NCI-H2107 (cell line): ENCODE measurements at regions not wholly inside any gene's neighbourhood (a gene's known extent, or its start where the extent isn't known, plus 50 kb on each side); places are given as distances from the start of the nearest gene placed in this dataset.

Experiments
- DNase-seq: peaks from one replicate; lab custom pipeline; 2025; lab: John Stamatoyannopoulos, UW

- DNase-seq = no peak
Measured at GRCh38 chr4:3831529-3832150, 65.5 kb downstream of the ADRA2C start.

GRCh38 chr4:3832536-3833220 is 66.5 kb downstream of the ADRA2C start:
- DNase-seq = no peak

- DNase-seq = no peak
Measured at GRCh38 chr4:3833326-3833989, 67.3 kb downstream of the ADRA2C start.

GRCh38 chr4:3834186-3834662 is 68.0 kb downstream of the ADRA2C start:
- no peak for DNase-seq

- DNase-seq = no peak
Measured at GRCh38 chr4:3834663-3835521, 68.7 kb downstream of the ADRA2C start.

GRCh38 chr4:3835527-3836405 is 69.6 kb downstream of the ADRA2C start:
- DNase-seq = no peak

GRCh38 chr4:3836406-3836755 is 70.2 kb downstream of the ADRA2C start:
- DNase-seq = no peak

GRCh38 chr4:3836756-3837601 is 70.8 kb downstream of the ADRA2C start:
- DNase-seq = no peak

- DNase-seq = no peak
Measured at GRCh38 chr4:3838437-3839380, 72.5 kb downstream of the ADRA2C start.

GRCh38 chr4:3845094-3845743 is 79.0 kb downstream of the ADRA2C start:
- no peak for DNase-seq

- no peak for DNase-seq
Measured at GRCh38 chr4:3845744-3846429, 79.7 kb downstream of the ADRA2C start.

GRCh38 chr4:3847211-3847940 is 81.2 kb downstream of the ADRA2C start:
- no peak for DNase-seq

GRCh38 chr4:3848323-3848722 is 82.1 kb downstream of the ADRA2C start:
- no peak for DNase-seq

GRCh38 chr4:3849140-3849539 is 83.0 kb downstream of the ADRA2C start:
- no peak for DNase-seq

GRCh38 chr4:3850128-3850527 is 83.9 kb downstream of the ADRA2C start:
- DNase-seq = no peak

GRCh38 chr4:3851211-3851610 is 85.0 kb downstream of the ADRA2C start:
- no peak for DNase-seq

GRCh38 chr4:3851881-3852280 is 85.7 kb downstream of the ADRA2C start:
- no peak for DNase-seq
